ENCODE measurements at regions not wholly inside any gene's neighbourhood (a gene's known extent, or its start where the extent isn't known, plus 50 kb on each side); places are given as distances from the start of the nearest gene placed in this dataset.

- DNase-seq (ENCODE audit: low read depth), result no peak
Observed at GRCh38 chr2:226383461-226383860, 416.2 kb downstream of the IRS1 start.

- no peak for DNase-seq (ENCODE audit: low read depth)
Observed at GRCh38 chr2:226380679-226381078, 418.9 kb downstream of the IRS1 start.

DNA sequence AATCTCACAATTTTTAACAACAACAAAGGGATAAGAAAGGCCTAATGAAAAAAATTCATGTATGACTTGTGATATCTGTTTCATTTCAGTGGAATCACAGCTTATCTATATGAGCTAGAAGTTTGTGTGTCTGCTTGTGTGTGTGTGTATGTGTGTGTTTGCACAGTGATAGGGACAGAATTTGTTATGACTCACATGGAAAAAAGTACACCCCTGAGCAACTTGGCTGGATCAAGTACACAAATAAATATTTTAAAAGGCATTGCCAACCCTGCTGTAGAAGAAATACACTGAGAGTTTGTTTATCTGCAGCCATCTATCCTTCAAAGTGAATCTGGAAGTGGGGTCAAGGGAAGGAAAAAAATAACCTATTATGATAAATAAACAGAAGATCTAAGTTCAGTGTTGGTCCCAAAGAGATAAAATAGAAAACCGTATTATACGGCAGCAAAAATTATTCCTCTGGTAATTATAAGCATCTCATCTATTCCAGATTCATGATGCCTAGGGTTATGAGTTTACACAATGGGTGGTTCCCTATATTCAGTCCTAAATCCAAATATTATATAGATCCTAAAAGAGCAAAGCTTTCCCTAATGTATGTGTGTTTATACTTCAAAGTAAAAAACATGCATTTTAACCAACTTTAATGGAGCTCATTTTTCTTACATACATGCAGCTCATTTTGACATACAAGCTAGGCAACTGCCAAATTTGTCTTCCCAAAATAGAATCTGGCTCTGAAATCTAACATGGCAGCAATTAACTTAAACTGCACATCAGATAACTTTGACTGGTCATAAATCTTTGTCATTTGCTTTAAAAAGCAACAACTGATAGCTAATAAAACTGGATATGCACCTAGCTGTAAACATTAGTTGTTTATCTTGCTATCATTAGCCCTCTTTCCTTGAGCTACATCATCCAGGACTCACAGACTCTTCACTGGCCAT lies 420.6 kb downstream of the IRS1 start:
- peak; percentile 24 for DNase-seq (ENCODE audit: low read depth)

- no peak for DNase-seq (ENCODE audit: low read depth)
Observed at GRCh38 chr2:226376516-226377180, 423.0 kb downstream of the IRS1 start.

GRCh38 chr2:226366920-226367319 lies 432.7 kb downstream of the IRS1 start:
- peak; percentile 35 for DNase-seq (ENCODE audit: low read depth)

DNA sequence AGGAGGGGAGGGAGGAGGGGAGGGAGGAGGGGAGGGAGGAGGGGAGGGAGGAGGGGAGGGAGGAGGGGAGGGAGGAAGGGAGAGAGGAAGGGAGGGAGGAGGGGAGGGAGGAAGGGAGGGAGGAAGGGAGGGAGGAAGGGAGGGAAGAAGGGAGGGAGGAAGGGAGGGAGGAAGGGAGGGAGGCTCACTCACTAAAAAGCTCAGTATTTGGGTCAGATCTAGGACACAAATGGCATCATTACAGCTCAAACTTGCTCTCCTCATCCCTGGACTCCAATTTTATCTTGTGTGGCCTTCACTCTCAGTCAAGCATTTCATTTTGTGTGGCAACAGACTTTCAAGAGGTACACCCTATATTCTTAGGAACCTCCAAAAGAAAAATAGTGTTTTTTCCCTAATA lies 435.4 kb downstream of the IRS1 start:
- DNase-seq (ENCODE audit: low read depth), result no peak

- peak; percentile 88 for DNase-seq (ENCODE audit: low read depth)
Observed at GRCh38 chr2:226362980-226363379, 436.6 kb downstream of the IRS1 start.

DNA sequence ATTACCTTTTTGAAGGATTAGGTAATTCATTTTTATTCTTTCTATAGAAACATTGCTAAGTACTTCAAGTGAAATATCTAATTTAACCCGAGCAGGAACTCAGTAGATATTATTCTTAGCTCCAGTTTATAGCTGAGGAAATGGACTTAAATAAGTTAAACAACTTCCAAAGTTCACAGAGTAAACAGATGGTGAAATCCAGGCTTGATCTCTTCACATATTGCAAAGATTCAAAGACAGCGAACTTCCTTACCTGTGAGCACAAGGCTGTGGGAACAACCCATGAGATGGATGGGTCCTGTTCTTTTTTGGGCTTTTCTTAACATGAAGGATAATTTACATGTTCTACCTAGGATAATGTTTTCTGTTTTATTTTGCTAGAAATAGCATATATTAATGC lies 439.0 kb downstream of the IRS1 start:
- no peak for DNase-seq (ENCODE audit: low read depth)

DNA sequence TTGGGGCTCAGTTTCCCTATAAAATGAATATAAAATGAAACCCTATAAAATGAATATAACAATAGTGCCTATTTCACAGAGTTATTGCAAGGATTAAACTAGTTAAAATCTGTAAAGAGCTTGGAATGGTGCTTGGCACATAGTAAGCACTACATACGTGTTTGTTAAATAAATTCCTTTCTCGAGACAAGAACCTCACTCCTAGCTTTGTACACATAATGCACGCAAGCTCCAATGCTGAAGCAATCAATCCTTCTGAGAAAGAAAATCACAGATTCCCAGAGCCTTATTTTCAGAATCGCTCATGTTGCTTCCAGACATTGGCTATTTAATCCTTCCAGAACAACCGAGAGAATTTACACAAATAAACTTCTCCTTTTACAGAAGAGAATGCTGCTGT lies 440.9 kb downstream of the IRS1 start:
- DNase-seq (ENCODE audit: low read depth), result no peak

DNA sequence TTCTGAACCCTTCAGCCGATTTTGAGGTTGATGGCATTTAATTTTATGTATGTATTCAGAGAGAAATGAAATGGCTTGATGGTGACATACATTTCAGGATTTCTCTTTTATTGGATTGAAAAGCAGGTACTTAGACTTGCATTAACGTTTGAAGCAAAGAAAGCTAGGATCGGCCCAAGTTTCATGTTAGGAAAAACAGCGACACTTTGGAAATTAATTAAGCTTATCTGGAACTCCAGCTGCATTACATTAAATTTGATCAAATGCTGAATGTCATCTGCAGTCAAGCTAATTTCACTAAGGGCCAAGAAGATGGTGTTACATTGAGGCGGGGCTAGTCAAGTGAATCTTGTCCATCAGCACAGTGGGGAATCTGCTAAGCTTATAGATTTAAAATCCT lies 441.8 kb downstream of the IRS1 start:
- DNase-seq (ENCODE audit: low read depth), result no peak

- no peak for DNase-seq (ENCODE audit: low read depth)
Observed at GRCh38 chr2:226355600-226355999, 444.0 kb downstream of the IRS1 start.

DNA sequence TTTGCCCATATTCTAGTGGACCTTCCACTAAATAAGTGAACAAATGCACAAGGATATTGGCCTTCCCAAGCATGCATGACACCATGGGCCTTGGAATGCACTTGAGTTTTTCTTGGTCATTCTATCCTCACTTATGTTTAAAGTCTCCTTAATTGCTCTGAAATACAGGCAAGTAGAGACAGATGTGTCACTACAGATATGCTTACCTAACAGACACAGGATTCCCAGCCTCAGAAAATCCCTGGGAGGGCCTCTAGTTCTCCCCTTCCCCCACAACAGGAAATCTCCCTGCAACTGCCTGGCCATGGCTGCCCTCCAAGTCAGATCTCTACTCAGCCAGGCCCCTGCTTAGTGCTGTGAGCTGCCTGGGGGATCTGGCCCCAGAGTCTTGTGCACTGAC lies 445.2 kb downstream of the IRS1 start:
- peak; percentile 48 for DNase-seq (ENCODE audit: low read depth)

DNA sequence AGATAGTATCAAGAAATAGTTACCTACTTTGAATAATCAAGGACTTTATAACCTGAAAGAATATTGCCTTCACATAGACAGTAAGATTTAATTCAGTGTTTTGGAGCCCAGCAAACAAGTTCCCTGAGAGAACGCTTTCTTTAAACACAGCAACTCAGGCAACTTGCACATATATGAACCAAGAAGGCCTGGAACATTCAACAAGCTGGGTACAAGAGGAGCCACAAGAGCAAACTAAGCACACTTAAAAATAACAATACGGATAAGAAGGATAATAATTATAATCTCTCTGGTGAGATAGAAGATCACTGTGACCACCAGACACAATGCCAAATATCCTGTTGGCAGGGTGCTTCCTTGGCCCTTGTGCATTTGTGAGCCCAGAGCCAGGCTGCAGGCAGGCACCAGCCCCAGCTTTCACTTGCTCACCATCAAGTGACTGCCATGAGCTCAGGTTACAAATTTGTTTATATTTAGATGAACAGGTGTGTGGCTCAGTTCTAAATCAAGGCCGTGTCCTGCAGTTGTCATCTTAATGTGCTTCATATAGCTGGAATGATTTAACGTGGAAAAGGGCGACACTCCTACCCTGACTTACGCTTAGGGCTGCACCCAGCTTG lies 446.6 kb downstream of the IRS1 start:
- DNase-seq (ENCODE audit: low read depth), result no peak

DNA sequence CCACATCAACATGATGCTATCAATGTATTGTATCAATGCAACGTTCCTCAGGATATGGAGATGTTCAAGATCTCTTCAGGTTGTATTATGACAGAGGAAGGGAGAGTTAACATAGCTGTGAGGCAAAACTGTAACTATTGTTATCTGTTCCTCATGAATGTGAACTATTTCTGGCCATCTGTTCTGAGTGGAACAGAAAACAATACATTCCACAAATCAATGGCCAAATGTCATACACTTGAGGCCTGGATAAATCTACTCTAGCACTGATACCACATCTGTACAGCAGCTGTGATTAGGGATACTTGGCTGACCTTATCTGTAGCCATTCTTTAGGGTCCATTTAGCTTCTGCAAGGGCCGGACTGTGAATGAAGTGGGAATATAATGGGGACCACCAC lies 447.9 kb downstream of the IRS1 start:
- no peak for DNase-seq (ENCODE audit: low read depth)

- no peak for DNase-seq (ENCODE audit: low read depth)
Observed at GRCh38 chr2:226339616-226340015, 460.0 kb downstream of the IRS1 start.

DNA sequence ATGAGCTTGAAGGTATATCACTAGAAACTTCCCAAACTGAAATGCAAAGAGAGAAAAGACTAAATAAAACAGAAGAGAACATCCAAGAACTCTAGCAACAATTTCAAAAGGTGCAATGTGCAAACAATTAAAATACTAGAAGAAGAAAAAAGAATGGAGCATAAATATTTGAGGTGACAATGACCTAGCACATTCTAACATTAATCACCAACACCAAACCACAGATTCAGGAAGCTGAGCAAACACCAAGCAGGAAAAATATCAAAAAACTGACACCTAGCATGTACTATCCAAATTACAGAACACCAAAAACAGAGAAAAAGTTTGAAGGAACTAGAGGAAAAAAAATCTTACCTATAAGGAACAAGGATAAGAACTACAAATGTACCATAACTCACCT lies 460.8 kb downstream of the IRS1 start:
- peak; percentile 57 for DNase-seq (ENCODE audit: low read depth)

DNA sequence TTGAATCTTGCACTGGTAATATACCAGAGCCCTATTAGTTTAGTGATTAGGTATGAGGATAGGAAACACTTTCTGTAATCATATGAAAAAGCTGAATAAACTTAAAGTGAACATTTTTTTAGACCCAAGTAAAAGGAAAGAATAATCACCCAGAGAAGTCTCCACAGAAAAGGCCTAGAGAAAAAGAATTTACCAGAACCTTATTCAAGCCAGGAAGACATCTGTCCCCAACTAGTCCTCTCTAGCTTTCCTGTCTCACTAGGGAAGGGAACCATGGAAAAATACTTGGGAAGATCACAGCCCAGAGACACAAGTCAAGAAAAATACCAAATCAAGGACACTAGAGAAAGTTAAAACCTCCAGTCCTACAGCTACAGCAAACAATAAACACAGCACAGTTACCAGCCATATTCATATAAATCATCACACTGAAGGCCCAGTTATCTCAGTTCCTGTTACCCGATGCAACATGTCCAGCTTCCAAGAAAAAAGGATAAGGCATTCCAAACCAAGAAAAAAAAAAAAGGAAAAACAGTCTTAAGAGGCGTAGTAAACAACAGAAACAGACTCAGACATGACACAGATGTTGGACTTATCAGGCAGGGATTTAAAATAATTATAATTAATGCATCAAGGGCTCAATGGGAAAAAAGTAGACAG lies 461.5 kb downstream of the IRS1 start:
- no peak for DNase-seq (ENCODE audit: low read depth)

- DNase-seq (ENCODE audit: low read depth), result no peak
Observed at GRCh38 chr2:226336283-226336682, 463.3 kb downstream of the IRS1 start.

DNA sequence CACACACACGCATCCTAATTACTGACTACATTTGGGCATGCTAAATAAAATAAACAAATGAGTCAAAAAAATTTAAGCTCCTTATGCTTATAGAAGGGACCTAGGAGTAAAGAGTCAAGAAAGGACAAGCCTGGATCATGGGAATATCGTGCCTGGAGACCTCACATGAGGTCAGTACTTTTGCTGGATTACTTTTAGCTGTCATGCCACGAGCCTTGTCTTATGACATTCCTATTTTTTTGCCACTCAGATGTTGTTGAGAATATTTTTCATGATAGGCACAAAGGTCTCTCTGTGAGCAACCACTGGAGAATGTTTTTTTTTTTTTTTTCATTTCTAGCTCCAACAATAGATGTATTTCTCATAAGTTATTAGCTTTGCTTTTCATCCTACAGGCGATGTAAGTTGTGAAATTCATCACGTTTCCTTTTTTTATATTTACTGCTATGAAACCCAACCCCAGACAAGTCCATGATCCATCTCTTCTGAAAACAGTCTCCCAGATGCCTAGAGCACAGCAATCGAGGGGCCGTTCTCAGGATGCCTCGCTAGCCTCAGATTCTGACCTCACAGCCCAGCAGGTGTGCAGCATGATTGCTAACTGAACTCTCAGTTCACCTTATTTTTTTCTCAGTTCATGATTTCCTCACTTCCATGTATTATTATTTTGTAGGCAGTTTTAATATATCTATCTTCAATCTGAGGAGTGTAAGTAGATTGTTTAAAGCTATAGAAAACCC lies 464.5 kb downstream of the IRS1 start:
- DNase-seq (ENCODE audit: low read depth), result peak; percentile 4

GRCh38 chr2:226333388-226333787 lies 466.2 kb downstream of the IRS1 start:
- DNase-seq (ENCODE audit: low read depth), result no peak

DNA sequence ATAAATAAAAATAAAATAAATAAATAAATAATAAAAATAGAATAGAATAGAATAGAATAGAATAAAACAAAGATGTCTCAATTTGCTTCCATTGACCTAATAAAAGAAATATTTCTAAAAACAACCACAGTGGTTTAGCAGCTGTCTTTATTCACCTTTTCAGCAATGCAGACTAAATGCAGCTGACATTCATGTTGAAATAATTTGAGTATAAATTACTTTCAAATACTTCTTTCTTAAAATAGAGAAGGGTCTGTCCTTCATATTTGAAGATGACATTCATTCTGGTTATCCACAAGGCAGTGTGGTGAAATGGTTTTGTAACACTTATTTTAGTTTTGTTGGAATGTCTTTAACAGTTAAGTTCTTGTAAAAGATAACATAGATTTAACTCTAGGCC lies 469.4 kb downstream of the IRS1 start:
- no peak for DNase-seq (ENCODE audit: low read depth)

GRCh38 chr2:226329180-226329579 lies 470.4 kb downstream of the IRS1 start:
- DNase-seq (ENCODE audit: low read depth), result no peak
